RWPE1 (cell line): ENCODE measurements at regions not wholly inside any gene's neighbourhood (a gene's known extent, or its start where the extent isn't known, plus 50 kb on each side); places are given as distances from the start of the nearest gene placed in this dataset.
"Not testable (repeated sequence)": the region's sequence is repeated elsewhere in the genome, so short reads cannot be mapped to it uniquely, and the experiment has no call there.

Source experiments
- CTCF ChIA-PET: fragments of 350-600 bp; sonication (Branson Sonifier 250); formaldehyde crosslinking; extraction: SDS; loops from one replicate; lab custom pipeline; 2021; lab: Yijun Ruan, JAX
- POLR2A ChIA-PET: fragments of 400-600 bp; formaldehyde crosslinking; extraction: SDS; loops from one replicate; lab custom pipeline; 2020; ENCODE audit warnings: antibody characterized with exemption; ENCODE audit not compliant: low non-redundant PET; lab: Yijun Ruan, JAX
- DNase-seq: peaks from one replicate; pipeline ENCODE4 v3.0.0; 2012; ENCODE audit warnings: low spot score
- H3K27ac ChIP-seq: fragments of 450-650 bp; 2 replicates; pipeline ENCODE4 v1.5.1; 2017
- CTCF ChIP-seq: fragments of 450-650 bp; conservative IDR thresholded peaks from 2 replicates; pipeline ENCODE4 v1.5.1; 2017; ENCODE audit warnings: low read depth, mild to moderate bottlenecking

GRCh38 chr5:163890261-163890660 lies 384.8 kb downstream of the MAT2B start:
- no peak for DNase-seq
- no peak overlapping the region for H3K27ac ChIP-seq
- ChIA-PET CTCF (no interaction called here), POLR2A (no interaction called here)
- no peak for TF ChIP-seq CTCF

- TF ChIP-seq CTCF = no peak
- DNase-seq = no peak
- POLR2A ChIA-PET = no interaction called here
- CTCF ChIA-PET = interaction anchor here (0.6 kb wide), 1 partner anchor 1506 kb away, joined by 3 read pairs; no protein-coding TSS in a partner anchor
- H3K27ac ChIP-seq = no peak overlapping the region
Observed at GRCh38 chr5:163893281-163893680, 387.9 kb downstream of the MAT2B start.

GRCh38 chr5:163894645-163895044 lies 389.2 kb downstream of the MAT2B start:
- no peak for TF ChIP-seq CTCF
- peak; percentile 60 for DNase-seq
- no peak overlapping the region for H3K27ac ChIP-seq
- ChIA-PET POLR2A (no interaction called here), CTCF (no interaction called here)

GRCh38 chr5:163898873-163899272 lies 393.5 kb downstream of the MAT2B start:
- no peak for DNase-seq
- CTCF ChIA-PET = no interaction called here

GRCh38 chr5:163907783-163908182 lies 402.4 kb downstream of the MAT2B start:
- CTCF ChIA-PET, H3K27ac ChIP-seq, DNase-seq, POLR2A ChIA-PET: not testable (repeated sequence)

More at GRCh38 chr5:163898873-163899272, 393.5 kb downstream of the MAT2B start:
- POLR2A ChIA-PET = no interaction called here
- H3K27ac ChIP-seq = no peak overlapping the region
- TF ChIP-seq CTCF = no peak

GRCh38 chr5:163908253-163908652 lies 402.8 kb downstream of the MAT2B start:
- H3K27ac ChIP-seq = no peak overlapping the region
- DNase-seq = no peak
- POLR2A ChIA-PET = no interaction called here
- CTCF ChIA-PET = no interaction called here
- TF ChIP-seq CTCF = no peak

GRCh38 chr5:163910226-163910625 lies 404.8 kb downstream of the MAT2B start:
- DNase-seq = no peak
- ChIA-PET POLR2A (no interaction called here), CTCF (interaction anchor here (0.5 kb wide), 1 partner anchor 1235 kb away, joined by 4 read pairs; no protein-coding TSS in a partner anchor)
- TF ChIP-seq CTCF = no peak
- H3K27ac ChIP-seq = no peak overlapping the region
